Cerebellar cortex (tissue), 1 donor: ENCODE measurements at regions not wholly inside any gene's neighbourhood (a gene's known extent, or its start where the extent isn't known, plus 50 kb on each side); places are given as distances from the start of the nearest gene placed in this dataset.
A peak's percentile ranks its signal among the peaks of the same experiment; 100 is the strongest.

Source experiments
- DNase-seq: peaks from one replicate; pipeline ENCODE4 v3.0.0-alpha.2; 2015; ENCODE audit warnings: low spot score

GRCh38 chr9:95757439-95757838, 118.1 kb upstream of the ERCC6L2 start:
- DNase-seq = no peak

- DNase-seq = peak; percentile 29
These were observed 118.5 kb upstream of the ERCC6L2 start for GRCh38 chr9:95756986-95757385.

DNA sequence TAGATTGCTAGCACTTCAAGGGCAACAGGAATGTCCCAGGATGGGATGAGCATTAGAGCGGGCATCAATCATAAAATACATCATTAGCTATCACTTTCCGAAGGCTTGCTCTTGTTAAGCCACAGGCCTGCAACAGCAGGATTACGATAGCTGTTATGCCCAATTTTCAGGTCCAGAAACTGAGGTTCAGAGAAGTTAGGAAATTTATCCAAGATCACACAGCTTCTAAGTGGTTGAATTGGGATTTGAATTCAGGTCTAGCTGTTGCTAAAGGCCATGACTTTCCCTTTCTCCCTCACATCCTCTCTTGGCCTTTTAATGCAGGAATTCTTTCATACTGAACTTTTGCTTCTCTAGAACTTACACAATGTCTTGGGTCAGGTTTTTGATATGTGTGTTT, 119.4 kb upstream of the ERCC6L2 start:
- no peak for DNase-seq

DNA sequence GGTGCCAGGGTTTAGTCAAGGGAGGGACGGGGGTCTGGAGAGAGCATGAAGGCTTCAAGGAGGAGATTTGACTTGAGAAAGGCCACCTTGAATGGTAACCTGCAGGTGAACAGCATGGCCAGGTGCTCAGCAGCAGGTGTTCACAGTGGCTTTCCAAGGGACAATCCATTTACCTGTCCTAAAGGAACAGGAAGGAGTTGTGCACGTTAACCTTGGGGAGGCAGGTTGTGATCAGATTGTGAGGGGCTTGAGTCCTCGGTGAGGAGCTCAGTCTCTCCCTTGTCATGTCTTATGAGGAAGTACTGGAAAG, 120.1 kb upstream of the ERCC6L2 start:
- DNase-seq = peak; percentile 22

- DNase-seq = peak; percentile 39
These were observed 120.7 kb upstream of the ERCC6L2 start for GRCh38 chr9:95754533-95755420.

- peak; percentile 68 for DNase-seq
These were observed 121.6 kb upstream of the ERCC6L2 start for GRCh38 chr9:95753762-95754465.

- DNase-seq = no peak
These were observed 123.3 kb upstream of the ERCC6L2 start for GRCh38 chr9:95752129-95752731.

- DNase-seq = no peak
These were observed 124.0 kb upstream of the ERCC6L2 start for GRCh38 chr9:95751520-95751790.

- no peak for DNase-seq
These were observed 124.6 kb upstream of the ERCC6L2 start for GRCh38 chr9:95750725-95751519.

GRCh38 chr9:95749493-95749892, 126.0 kb upstream of the ERCC6L2 start:
- DNase-seq = no peak

DNA sequence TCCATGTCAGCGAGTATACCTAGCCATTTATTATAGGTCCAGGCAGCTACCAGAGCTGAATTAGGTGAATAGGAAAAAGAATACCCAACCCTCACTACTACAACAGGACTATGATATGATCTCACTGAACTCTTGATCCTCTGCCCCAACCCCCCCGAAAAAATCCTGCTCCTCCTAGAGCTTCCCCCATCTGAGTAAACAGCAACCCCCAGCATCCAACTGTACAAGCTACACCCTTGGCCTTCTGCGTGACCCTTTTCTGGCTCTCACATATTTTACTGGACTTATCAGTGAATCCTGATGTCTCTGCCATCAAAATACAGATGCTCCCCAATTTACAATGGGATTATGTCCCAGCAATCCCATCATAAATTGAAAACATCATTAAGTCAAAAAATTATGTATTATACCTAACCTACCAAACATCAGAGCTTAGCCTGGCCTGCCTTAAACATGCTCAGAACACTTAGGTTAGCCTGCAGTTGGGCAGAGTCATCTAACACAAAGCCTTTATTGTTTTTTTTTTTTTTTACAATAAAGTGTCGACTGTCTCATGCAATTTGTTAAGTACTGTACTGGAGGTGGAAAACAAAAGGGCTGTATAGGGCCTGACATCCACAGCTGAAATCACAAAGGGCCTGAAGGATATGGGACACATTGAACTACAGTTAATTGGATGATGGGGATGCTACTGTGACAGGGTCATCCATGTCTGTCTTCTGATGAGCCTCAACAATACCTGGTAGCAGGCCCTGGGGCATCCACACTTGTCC, 128.9 kb upstream of the ERCC6L2 start:
- DNase-seq = no peak

DNA sequence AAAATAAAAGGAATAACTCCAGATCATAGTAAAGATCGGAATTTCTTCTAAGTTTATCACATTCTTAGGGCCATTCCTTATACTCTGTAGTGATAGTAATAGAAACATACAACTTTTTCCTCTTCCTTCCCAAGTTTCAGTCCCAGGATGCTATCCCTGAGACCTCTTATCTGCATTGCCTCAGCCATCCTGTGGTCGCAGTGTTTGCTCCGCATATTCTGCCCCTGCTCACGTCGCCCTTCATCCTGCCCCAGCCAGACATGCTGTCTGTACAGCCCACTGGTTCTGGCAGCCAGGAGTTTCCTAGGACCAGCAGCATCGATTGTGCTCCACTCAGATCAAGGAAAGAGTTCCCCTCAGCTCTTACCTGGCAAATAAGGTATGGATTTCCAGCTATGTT, 132.7 kb upstream of the ERCC6L2 start:
- no peak for DNase-seq

- no peak for DNase-seq
These were observed 133.9 kb upstream of the ERCC6L2 start for GRCh38 chr9:95741631-95742030.

DNA sequence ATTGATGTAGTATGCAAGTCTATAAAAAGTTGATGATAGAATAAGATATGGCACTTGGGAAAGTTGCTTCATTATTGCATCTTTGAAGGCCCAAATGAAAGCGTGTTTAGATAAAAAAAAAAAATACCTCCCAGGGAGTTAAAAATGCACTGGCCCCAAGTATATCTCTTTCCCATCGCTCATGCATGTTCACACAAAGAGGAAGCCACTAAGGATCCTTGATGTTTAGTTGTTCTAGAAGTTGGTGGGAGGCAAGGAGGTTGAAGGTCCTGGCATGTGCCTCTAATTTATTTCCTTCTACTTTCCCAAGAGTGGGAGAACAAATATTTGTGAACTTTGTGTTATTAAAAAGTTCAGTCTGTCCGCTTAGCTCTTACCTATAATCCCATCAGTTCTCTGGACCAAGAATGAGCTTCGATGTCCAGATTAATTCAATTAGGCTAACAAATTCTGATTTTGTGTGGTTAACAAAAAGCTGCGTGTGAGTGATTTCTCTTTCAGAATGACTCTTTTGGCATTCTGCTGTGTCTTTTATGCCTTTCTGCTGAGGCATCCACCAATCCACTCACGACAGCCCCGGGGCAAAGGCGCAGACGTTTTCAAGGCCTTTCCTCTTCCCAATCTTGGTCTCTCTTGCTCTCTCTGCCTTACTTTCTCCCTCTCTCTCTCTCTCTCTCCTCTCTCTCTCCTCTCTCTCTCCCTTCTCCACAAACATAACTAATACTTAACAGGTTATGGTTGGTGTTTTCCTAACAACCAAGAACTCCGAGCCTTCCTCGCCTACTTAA, 135.1 kb upstream of the ERCC6L2 start:
- no peak for DNase-seq

DNA sequence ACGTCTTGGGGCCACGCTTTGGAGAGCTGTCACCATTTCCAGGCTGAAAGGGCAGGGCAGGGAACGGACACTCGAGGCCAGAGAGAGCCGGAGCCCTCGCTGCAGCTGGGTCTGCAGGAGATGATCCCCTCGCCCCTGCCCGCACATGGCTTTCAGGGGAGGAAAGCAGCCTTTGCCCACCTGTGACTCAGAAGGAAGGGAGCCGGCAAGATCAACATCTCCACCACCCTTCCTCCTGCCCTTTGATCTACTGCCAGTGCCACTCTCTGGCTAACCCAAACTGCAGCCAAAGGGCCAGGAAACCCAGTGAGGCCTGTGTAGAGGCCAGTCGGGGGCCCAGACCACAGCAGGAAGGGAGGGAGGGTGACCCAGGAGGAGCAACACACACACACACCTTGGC, 137.1 kb upstream of the ERCC6L2 start:
- no peak for DNase-seq

DNA sequence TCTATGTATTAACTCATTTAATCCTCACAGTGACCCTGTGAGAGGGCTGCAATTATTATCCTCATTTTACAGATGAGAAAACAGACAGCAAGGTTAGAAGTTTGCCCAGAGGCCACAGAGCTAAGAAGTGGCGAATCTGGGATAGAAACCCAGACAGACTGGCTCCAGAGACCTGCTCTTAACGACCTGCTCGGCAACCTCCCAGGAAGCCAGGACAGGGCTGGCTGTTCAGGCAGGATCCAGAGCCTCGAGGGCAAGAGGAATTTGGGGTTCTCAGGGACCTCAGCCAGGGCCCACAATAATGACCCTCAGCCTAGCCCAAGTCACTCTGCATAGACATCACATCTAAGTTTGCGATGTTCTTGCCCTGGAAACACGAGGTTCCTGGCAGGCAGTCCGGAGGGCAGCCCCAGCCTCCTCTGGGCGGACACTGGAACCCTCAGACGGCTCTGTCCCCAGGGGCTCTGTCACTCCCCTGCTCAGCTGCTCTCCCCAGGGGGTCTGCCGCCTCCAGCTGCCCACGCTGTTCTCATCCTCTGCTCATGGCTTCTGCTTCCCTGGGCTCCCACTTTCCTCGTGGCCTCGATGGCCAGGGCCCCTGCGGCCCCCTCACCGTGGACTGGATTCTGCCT, 138.5 kb upstream of the ERCC6L2 start:
- no peak for DNase-seq

DNA sequence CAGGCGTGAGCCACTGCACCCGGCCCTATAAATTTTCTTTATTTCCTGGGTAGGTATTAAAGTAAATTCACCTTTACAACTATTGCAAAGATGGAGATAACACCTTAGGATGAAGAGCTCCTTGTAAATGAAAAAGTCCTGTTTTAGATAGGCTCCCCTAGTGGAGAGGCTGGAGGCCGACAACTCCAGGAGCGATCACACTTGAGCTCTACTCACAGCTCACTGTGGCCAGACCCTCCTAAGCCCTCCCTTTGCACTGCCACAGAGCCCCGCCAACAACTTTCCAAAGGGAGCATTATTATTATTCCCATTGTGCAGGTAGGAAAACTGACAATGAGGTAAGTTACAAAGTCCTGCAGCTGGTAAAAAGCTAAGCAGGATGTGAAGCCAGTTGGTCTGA, 139.1 kb upstream of the ERCC6L2 start:
- DNase-seq = no peak

- DNase-seq = no peak
These were observed 139.8 kb upstream of the ERCC6L2 start for GRCh38 chr9:95735701-95736100.

DNA sequence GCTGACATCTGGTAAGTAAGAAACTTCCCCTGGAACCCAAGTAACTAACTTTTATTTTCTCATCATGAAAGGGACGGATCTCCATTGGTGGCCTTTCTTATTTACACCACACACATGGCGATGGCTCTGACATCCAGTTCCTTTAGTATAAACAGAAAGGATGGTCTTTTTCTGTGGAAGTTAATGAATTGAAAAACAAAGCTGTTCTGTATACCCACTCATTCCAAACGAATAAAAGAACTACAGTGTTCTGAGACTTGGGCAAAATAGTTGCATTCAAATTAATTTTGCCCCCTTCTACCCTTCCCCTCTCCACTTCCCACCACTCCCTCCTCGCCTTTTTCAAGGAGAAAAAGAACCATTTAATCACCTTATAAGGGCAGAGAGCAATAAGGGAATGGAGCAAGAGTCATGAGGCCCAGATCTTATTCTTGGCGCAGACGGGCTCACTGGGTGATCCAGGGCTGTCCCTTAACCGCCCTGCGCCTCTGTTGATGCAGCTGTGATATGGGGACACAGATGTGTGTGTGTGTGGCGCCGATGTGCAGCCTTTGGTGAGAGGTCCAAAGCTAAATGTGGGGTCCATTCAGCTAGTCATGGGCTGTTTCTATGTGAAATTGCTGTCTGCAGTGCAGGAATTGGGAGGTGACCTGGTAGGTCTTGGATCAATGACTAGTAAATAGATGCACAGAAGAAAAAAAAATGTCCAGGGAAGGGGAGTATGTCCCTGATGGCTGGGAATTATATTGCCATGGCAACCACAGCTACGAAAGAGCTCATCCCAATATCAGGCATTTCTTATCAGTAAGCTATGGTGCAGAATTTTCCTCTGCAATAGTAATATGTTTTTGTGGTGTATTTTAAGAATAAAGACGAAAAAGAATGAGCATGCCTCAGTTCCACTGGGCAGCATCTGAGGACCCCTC, 141.5 kb upstream of the ERCC6L2 start:
- DNase-seq = no peak
